ENCODE measurements at regions not wholly inside any gene's neighbourhood (a gene's known extent, or its start where the extent isn't known, plus 50 kb on each side); places are given as distances from the start of the nearest gene placed in this dataset.

DNA sequence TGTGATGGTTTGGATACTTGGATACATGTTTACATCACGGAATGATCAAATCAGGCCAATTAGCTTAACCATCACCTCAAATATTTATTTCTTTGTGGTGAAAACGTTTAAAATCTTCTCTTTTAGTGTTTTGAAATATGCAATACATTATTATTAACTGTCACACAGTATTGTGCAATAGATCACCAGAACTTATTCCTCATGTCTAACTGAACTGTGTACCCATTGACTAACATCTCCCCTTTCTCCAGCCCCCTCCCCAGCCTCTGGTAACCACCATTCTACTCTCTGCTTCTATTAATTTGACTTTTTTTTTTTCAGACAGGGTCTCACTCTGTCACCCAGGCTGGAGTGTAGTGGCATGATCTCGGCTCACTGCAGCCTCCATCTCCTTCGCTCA, 471.9 kb downstream of the BCOR start:
- no peaks in the 10 kb centered on the region for H3K27me3 ChIP-seq (ENCODE audit: control insufficient read depth, insufficient read depth, low read length)
- no peak overlapping the region for H3K4me3 ChIP-seq (ENCODE audit: low read depth, low read length)
- no peaks in the 10 kb centered on the region for H3K36me3 ChIP-seq (ENCODE audit: control insufficient read depth, insufficient read depth, low read length)
- TF ChIP-seq, protein P1, sequence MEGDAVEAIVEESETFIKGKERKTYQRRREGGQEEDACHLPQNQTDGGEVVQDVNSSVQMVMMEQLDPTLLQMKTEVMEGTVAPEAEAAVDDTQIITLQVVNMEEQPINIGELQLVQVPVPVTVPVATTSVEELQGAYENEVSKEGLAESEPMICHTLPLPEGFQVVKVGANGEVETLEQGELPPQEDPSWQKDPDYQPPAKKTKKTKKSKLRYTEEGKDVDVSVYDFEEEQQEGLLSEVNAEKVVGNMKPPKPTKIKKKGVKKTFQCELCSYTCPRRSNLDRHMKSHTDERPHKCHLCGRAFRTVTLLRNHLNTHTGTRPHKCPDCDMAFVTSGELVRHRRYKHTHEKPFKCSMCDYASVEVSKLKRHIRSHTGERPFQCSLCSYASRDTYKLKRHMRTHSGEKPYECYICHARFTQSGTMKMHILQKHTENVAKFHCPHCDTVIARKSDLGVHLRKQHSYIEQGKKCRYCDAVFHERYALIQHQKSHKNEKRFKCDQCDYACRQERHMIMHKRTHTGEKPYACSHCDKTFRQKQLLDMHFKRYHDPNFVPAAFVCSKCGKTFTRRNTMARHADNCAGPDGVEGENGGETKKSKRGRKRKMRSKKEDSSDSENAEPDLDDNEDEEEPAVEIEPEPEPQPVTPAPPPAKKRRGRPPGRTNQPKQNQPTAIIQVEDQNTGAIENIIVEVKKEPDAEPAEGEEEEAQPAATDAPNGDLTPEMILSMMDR (IDR thresholded peaks at IDR 0.05; ENCODE audit: insufficient read depth, low read length, poor library complexity, severe bottlenecking): no peak
- DNase-seq (ENCODE audit: low read depth): no peak

DNA sequence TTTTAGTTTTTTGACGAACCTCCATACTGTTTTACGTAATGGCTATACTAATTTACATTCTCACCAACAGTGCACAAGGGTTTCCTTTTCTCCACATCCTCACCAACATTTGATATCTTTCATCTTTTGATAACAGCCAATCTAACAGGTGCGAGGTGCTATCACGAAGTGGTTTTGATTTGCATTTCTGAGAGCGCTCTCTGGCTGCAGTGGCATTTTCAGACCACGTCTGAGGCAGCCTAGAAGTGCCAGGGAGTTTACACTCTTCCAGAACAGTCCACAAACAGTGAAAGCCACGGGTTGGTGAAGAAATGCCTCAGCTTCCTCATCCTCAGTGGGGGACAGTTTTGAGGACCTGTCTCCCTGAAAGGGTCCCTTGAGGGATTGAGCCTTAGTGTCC, 471.0 kb downstream of the BCOR start:
- Histone ChIP-seq H3K4me3 (ENCODE audit: low read depth, low read length) (no peak overlapping the region), H3K27me3 (ENCODE audit: control insufficient read depth, insufficient read depth, low read length) (no peaks in the 10 kb centered on the region), H3K36me3 (ENCODE audit: control insufficient read depth, insufficient read depth, low read length) (no peaks in the 10 kb centered on the region)
- no peak for DNase-seq (ENCODE audit: low read depth)
- TF ChIP-seq, protein P1 (IDR thresholded peaks at IDR 0.05; ENCODE audit: insufficient read depth, low read length, poor library complexity, severe bottlenecking): no peak

DNA sequence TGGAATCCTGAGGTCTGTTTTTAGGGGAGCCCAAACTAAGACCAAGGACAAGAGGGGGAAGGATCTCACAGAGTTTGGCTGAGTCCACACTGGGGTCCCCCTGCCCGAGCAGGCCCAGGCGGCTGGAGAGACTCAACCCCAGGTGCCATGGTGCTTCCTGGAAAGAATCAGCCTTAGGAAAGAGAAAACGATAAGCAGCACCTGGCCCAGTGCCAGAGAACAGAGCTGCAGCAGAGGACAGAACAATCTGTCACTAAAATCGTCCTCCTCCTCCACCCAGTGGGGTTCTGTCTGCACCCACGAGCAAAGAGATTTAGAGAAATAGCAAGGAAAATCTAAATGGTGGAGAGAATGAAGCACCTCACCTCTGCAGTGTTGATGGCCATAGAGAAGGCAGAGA, 470.5 kb downstream of the BCOR start:
- Histone ChIP-seq H3K36me3 (ENCODE audit: control insufficient read depth, insufficient read depth, low read length) (no peaks in the 10 kb centered on the region), H3K27me3 (ENCODE audit: control insufficient read depth, insufficient read depth, low read length) (no peaks in the 10 kb centered on the region), H3K4me3 (ENCODE audit: low read depth, low read length) (no peak overlapping the region)
- TF ChIP-seq, protein P1 (IDR thresholded peaks at IDR 0.05; ENCODE audit: insufficient read depth, low read length, poor library complexity, severe bottlenecking): no peak
- no peak for DNase-seq (ENCODE audit: low read depth)

DNA sequence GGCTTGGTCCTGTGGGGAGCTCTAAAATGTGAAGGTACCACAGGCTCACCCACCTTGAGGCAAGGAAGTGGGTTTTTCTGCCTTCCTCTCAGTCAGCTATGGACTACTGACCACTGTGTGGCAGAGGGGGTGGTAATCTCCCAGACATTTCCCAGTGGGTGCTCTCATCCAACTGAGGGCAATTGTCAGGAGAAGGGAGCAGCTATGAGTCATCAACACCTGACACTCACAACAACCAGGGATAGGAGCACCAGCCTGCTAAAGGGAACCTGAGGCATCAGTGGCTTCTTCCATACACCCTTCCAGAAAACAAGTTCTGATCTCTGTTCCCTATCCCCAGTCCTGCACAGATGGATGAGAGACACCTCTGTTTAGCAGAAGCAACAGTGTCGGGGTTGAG, 468.8 kb downstream of the BCOR start:
- no peaks in the 10 kb centered on the region for H3K36me3 ChIP-seq (ENCODE audit: control insufficient read depth, insufficient read depth, low read length)
- TF ChIP-seq, protein P1 (IDR thresholded peaks at IDR 0.05; ENCODE audit: insufficient read depth, low read length, poor library complexity, severe bottlenecking): no peak
- DNase-seq (ENCODE audit: low read depth): peak; percentile 29
- no peak overlapping the region for H3K4me3 ChIP-seq (ENCODE audit: low read depth, low read length)
- H3K27me3 ChIP-seq (ENCODE audit: control insufficient read depth, insufficient read depth, low read length): no peaks in the 10 kb centered on the region

DNA sequence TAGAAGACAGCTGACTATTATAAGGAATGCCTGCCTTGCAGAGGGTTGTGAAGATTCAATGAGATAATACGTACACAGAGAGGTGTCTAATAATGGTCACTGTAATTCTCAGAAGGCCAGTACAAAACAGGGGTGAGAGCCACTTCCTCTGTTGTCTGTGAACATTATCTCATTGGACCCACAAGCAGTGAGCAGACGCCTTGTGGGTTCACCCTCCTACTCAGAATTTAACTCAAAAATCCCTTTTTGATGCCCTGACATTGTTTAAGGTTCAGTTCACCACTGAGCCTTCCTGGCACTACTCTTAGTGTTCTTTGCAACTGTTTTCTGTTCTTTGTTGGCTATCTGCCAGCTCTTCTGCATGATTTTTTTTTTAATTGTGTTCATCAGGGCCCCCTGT, 467.4 kb downstream of the BCOR start:
- no peaks in the 10 kb centered on the region for H3K36me3 ChIP-seq (ENCODE audit: control insufficient read depth, insufficient read depth, low read length)
- H3K4me3 ChIP-seq (ENCODE audit: low read depth, low read length): no peak overlapping the region
- H3K27me3 ChIP-seq (ENCODE audit: control insufficient read depth, insufficient read depth, low read length): no peaks in the 10 kb centered on the region
- DNase-seq (ENCODE audit: low read depth): no peak
- TF ChIP-seq, protein P1 (IDR thresholded peaks at IDR 0.05; ENCODE audit: insufficient read depth, low read length, poor library complexity, severe bottlenecking): no peak
